ENCODE measurements at regions not wholly inside any gene's neighbourhood (a gene's known extent, or its start where the extent isn't known, plus 50 kb on each side); places are given as distances from the start of the nearest gene placed in this dataset.

- intact Hi-C loops (cut with DNase I, micrococcal nuclease) = no loop called here
- no peak overlapping the region for H3K4me3 Mint-ChIP-seq
- no peaks in the 10 kb centered on the region for H3K36me3 Mint-ChIP-seq (ENCODE audit: low read depth)
- no peak for DNase-seq
- H3K27ac Mint-ChIP-seq = no peak overlapping the region
- H3K4me1 Mint-ChIP-seq = peaks cover 7% of the 10 kb centered on the region
- ChIA-PET CTCF (interaction anchor here (0.9 to 4.5 kb wide), 3 partner anchors 8 to 280 kb away, joined by 3 to 58 read pairs (median 7); no protein-coding TSS in a partner anchor), POLR2A (no interaction called here)
- no peak for ATAC-seq
- H3K27me3 Mint-ChIP-seq = peaks cover 64% of the 10 kb centered on the region
- no peaks in the 10 kb centered on the region for H3K9me3 Mint-ChIP-seq (ENCODE audit: low read depth)
Observed at GRCh38 chr14:62118461-62118860, 356.2 kb downstream of the SNAPC1 start.

- H3K27ac Mint-ChIP-seq = no peak overlapping the region
- H3K36me3 Mint-ChIP-seq (ENCODE audit: low read depth) = no peaks in the 10 kb centered on the region
- ChIA-PET CTCF (interaction anchor here (2.1 to 4.5 kb wide), 2 partner anchors 8 to 223 kb away, joined by 7 to 58 read pairs; no protein-coding TSS in a partner anchor), POLR2A (no interaction called here)
- peaks cover 7% of the 10 kb centered on the region for H3K4me1 Mint-ChIP-seq
- peaks cover 65% of the 10 kb centered on the region for H3K27me3 Mint-ChIP-seq
- DNase-seq = no peak
- H3K4me3 Mint-ChIP-seq = no peak overlapping the region
- ATAC-seq = no peak
- intact Hi-C loops (cut with DNase I, micrococcal nuclease) = no loop called here
- H3K9me3 Mint-ChIP-seq (ENCODE audit: low read depth) = no peaks in the 10 kb centered on the region
Observed at GRCh38 chr14:62118871-62119270, 356.7 kb downstream of the SNAPC1 start.

GRCh38 chr14:62123961-62124360 is 361.7 kb downstream of the SNAPC1 start:
- Mint-ChIP-seq H3K27ac (no peak overlapping the region), H3K9me3 (ENCODE audit: low read depth) (no peaks in the 10 kb centered on the region), H3K27me3 (peaks cover 40% of the 10 kb centered on the region), H3K4me3 (no peak overlapping the region), H3K4me1 (no peaks in the 10 kb centered on the region), H3K36me3 (ENCODE audit: low read depth) (no peaks in the 10 kb centered on the region)
- ChIA-PET POLR2A (no interaction called here), CTCF (interaction anchor here (0.5 to 5.7 kb wide), 7 partner anchors 7 to 230 kb away, joined by 3 to 58 read pairs (median 8); no protein-coding TSS in a partner anchor)
- ATAC-seq = no peak
- intact Hi-C loops (cut with DNase I, micrococcal nuclease) = loop anchor here in 1 of 2 experiments (10.0 kb wide), 1 partner anchor 829 kb away; no protein-coding TSS in a partner anchor
- DNase-seq = no peak

GRCh38 chr14:62125793-62126192 is 363.6 kb downstream of the SNAPC1 start:
- DNase-seq = no peak
- Mint-ChIP-seq H3K4me1 (no peaks in the 10 kb centered on the region), H3K27me3 (peaks cover 31% of the 10 kb centered on the region), H3K9me3 (ENCODE audit: low read depth) (no peaks in the 10 kb centered on the region), H3K36me3 (ENCODE audit: low read depth) (no peaks in the 10 kb centered on the region), H3K27ac (no peak overlapping the region), H3K4me3 (no peak overlapping the region)
- POLR2A ChIA-PET = no interaction called here
- no peak for ATAC-seq
- CTCF ChIA-PET = interaction anchor here (0.7 to 5.7 kb wide), 27 partner anchors 9 to 858 kb away, joined by 3 to 58 read pairs (median 5); no protein-coding TSS in a partner anchor
- intact Hi-C loops (cut with DNase I, micrococcal nuclease) = loop anchor here (2.0 to 10.0 kb wide), 4 partner anchors 663 to 857 kb away; no protein-coding TSS in a partner anchor

GRCh38 chr14:62126879-62127478 is 364.8 kb downstream of the SNAPC1 start:
- Mint-ChIP-seq H3K4me3 (no peak overlapping the region), H3K27me3 (peaks cover 30% of the 10 kb centered on the region), H3K4me1 (no peaks in the 10 kb centered on the region), H3K27ac (no peak overlapping the region), H3K36me3 (ENCODE audit: low read depth) (no peaks in the 10 kb centered on the region), H3K9me3 (ENCODE audit: low read depth) (no peaks in the 10 kb centered on the region)
- intact Hi-C loops (cut with DNase I, micrococcal nuclease) = loop anchor here (1.0 to 10.0 kb wide), 7 partner anchors 202 to 858 kb away; no protein-coding TSS in a partner anchor
- POLR2A ChIA-PET = interaction anchor here (0.6 to 0.7 kb wide), 2 partner anchors 31 to 897 kb away, joined by 3 read pairs; no protein-coding TSS in a partner anchor
- DNase-seq (no peak), ATAC-seq (peak; percentile 61)
- CTCF ChIA-PET = interaction anchor here (0.6 to 5.7 kb wide), 48 partner anchors 10 to 1436 kb away, joined by 3 to 58 read pairs (median 4); no protein-coding TSS in a partner anchor

- Mint-ChIP-seq H3K27me3 (peaks cover 39% of the 10 kb centered on the region), H3K4me1 (no peaks in the 10 kb centered on the region), H3K36me3 (ENCODE audit: low read depth) (no peaks in the 10 kb centered on the region), H3K9me3 (ENCODE audit: low read depth) (no peaks in the 10 kb centered on the region), H3K27ac (no peak overlapping the region), H3K4me3 (no peak overlapping the region)
- ATAC-seq (no peak), DNase-seq (no peak)
- intact Hi-C loops (cut with DNase I, micrococcal nuclease) = no loop called here
- ChIA-PET POLR2A (no interaction called here), CTCF (interaction anchor here (0.5 to 1.5 kb wide), 2 partner anchors 235 to 1713 kb away, joined by 3 to 4 read pairs; no protein-coding TSS in a partner anchor)
Observed at GRCh38 chr14:62130441-62130840, 368.2 kb downstream of the SNAPC1 start.

GRCh38 chr14:62133776-62134550 is 371.7 kb downstream of the SNAPC1 start:
- peaks cover 44% of the 10 kb centered on the region for H3K27me3 Mint-ChIP-seq
- POLR2A ChIA-PET = no interaction called here
- DNase-seq (no peak), ATAC-seq (no peak)
- CTCF ChIA-PET = interaction anchor here (0.6 to 1.5 kb wide), 3 partner anchors 78 to 469 kb away, joined by 3 to 5 read pairs (median 3); no protein-coding TSS in a partner anchor
- intact Hi-C loops (cut with DNase I, micrococcal nuclease) = no loop called here
- no peaks in the 10 kb centered on the region for H3K36me3 Mint-ChIP-seq (ENCODE audit: low read depth)
- no peaks in the 10 kb centered on the region for H3K9me3 Mint-ChIP-seq (ENCODE audit: low read depth)
- H3K4me1 Mint-ChIP-seq = no peaks in the 10 kb centered on the region
- H3K4me3 Mint-ChIP-seq = no peak overlapping the region
- H3K27ac Mint-ChIP-seq = no peak overlapping the region

GRCh38 chr14:62138593-62138992 is 376.4 kb downstream of the SNAPC1 start:
- intact Hi-C loops (cut with DNase I, micrococcal nuclease) = no loop called here

GRCh38 chr14:62141139-62141538 is 378.9 kb downstream of the SNAPC1 start:
- ChIA-PET POLR2A (no interaction called here), CTCF (no interaction called here)
- no peak overlapping the region for H3K27ac Mint-ChIP-seq
- no peak overlapping the region for H3K4me3 Mint-ChIP-seq
- no peaks in the 10 kb centered on the region for H3K4me1 Mint-ChIP-seq
- no peaks in the 10 kb centered on the region for H3K36me3 Mint-ChIP-seq (ENCODE audit: low read depth)
- no peak for ATAC-seq
- no peak for DNase-seq
- peaks cover 4% of the 10 kb centered on the region for H3K9me3 Mint-ChIP-seq (ENCODE audit: low read depth)
- intact Hi-C loops (cut with DNase I, micrococcal nuclease) = no loop called here
- peaks cover 37% of the 10 kb centered on the region for H3K27me3 Mint-ChIP-seq

More at GRCh38 chr14:62138593-62138992, 376.4 kb downstream of the SNAPC1 start:
- CTCF ChIA-PET = interaction anchor here (2.1 kb wide), 1 partner anchor 12 kb away, joined by 6 read pairs; no protein-coding TSS in a partner anchor
- ATAC-seq (no peak), DNase-seq (no peak)
- POLR2A ChIA-PET = no interaction called here
- no peaks in the 10 kb centered on the region for H3K36me3 Mint-ChIP-seq (ENCODE audit: low read depth)
- H3K27me3 Mint-ChIP-seq = peaks cover 41% of the 10 kb centered on the region
- no peaks in the 10 kb centered on the region for H3K9me3 Mint-ChIP-seq (ENCODE audit: low read depth)
- H3K27ac Mint-ChIP-seq = no peak overlapping the region
- H3K4me3 Mint-ChIP-seq = no peak overlapping the region
- H3K4me1 Mint-ChIP-seq = no peaks in the 10 kb centered on the region

- no peak overlapping the region for H3K4me3 Mint-ChIP-seq
- CTCF ChIA-PET = interaction anchor here (0.8 to 1.9 kb wide), 5 partner anchors 15 to 944 kb away, joined by 3 to 5 read pairs (median 3); no protein-coding TSS in a partner anchor
- intact Hi-C loops (cut with DNase I, micrococcal nuclease) = no loop called here
- H3K36me3 Mint-ChIP-seq (ENCODE audit: low read depth) = no peaks in the 10 kb centered on the region
- peaks cover 15% of the 10 kb centered on the region for H3K9me3 Mint-ChIP-seq (ENCODE audit: low read depth)
- ATAC-seq (no peak), DNase-seq (no peak)
- POLR2A ChIA-PET = no interaction called here
- H3K27me3 Mint-ChIP-seq = peaks cover 29% of the 10 kb centered on the region
- no peaks in the 10 kb centered on the region for H3K4me1 Mint-ChIP-seq
- H3K27ac Mint-ChIP-seq = no peak overlapping the region
Observed at GRCh38 chr14:62143245-62143644, 381.0 kb downstream of the SNAPC1 start.

GRCh38 chr14:62144863-62145262 is 382.6 kb downstream of the SNAPC1 start:
- peaks cover 23% of the 10 kb centered on the region for H3K27me3 Mint-ChIP-seq
- no peak overlapping the region for H3K27ac Mint-ChIP-seq
- intact Hi-C loops (cut with DNase I, micrococcal nuclease) = no loop called here
- DNase-seq (no peak), ATAC-seq (no peak)
- CTCF ChIA-PET = interaction anchor here (0.6 kb wide), 1 partner anchor 1221 kb away, joined by 3 read pairs; no protein-coding TSS in a partner anchor
- no peak overlapping the region for H3K4me3 Mint-ChIP-seq
- peaks cover 15% of the 10 kb centered on the region for H3K9me3 Mint-ChIP-seq (ENCODE audit: low read depth)
- no peaks in the 10 kb centered on the region for H3K4me1 Mint-ChIP-seq
- no peaks in the 10 kb centered on the region for H3K36me3 Mint-ChIP-seq (ENCODE audit: low read depth)
- POLR2A ChIA-PET = no interaction called here
